ENCODE measurements at regions not wholly inside any gene's neighbourhood (a gene's known extent, or its start where the extent isn't known, plus 50 kb on each side); places are given as distances from the start of the nearest gene placed in this dataset.

GRCh38 chr9:31820426-31820825 lies 564.0 kb upstream of the ACO1 start:
- no peak overlapping the region for H3K4me3 ChIP-seq (ENCODE audit: low read length)
- DNase-seq (ENCODE audit: low read depth), result no peak
- TF ChIP-seq CTCF (conservative IDR thresholded peaks at IDR 0.05; ENCODE audit: low read length), result no peak

- TF ChIP-seq CTCF (conservative IDR thresholded peaks at IDR 0.05; ENCODE audit: low read length), result no peak
- no peak overlapping the region for H3K4me3 ChIP-seq (ENCODE audit: low read length)
- no peak for DNase-seq (ENCODE audit: low read depth)
Observed at GRCh38 chr9:31821583-31821982, 562.9 kb upstream of the ACO1 start.

GRCh38 chr9:31823365-31823764 lies 561.1 kb upstream of the ACO1 start:
- DNase-seq (ENCODE audit: low read depth), result no peak
- no peak for TF ChIP-seq CTCF (conservative IDR thresholded peaks at IDR 0.05; ENCODE audit: low read length)
- H3K4me3 ChIP-seq (ENCODE audit: low read length), result no peak overlapping the region

GRCh38 chr9:31824860-31825259 lies 559.6 kb upstream of the ACO1 start:
- TF ChIP-seq CTCF (conservative IDR thresholded peaks at IDR 0.05; ENCODE audit: low read length), result no peak
- no peak for DNase-seq (ENCODE audit: low read depth)
- no peak overlapping the region for H3K4me3 ChIP-seq (ENCODE audit: low read length)

GRCh38 chr9:31837211-31837610 lies 547.2 kb upstream of the ACO1 start:
- DNase-seq (ENCODE audit: low read depth), result no peak
- H3K4me3 ChIP-seq (ENCODE audit: low read length), result no peak overlapping the region
- TF ChIP-seq CTCF (conservative IDR thresholded peaks at IDR 0.05; ENCODE audit: low read length), result no peak

- no peak for TF ChIP-seq CTCF (conservative IDR thresholded peaks at IDR 0.05; ENCODE audit: low read length)
- no peak overlapping the region for H3K4me3 ChIP-seq (ENCODE audit: low read length)
- DNase-seq (ENCODE audit: low read depth), result no peak
Observed at GRCh38 chr9:31839273-31839672, 545.2 kb upstream of the ACO1 start.

GRCh38 chr9:31840702-31841101 lies 543.7 kb upstream of the ACO1 start:
- DNase-seq (ENCODE audit: low read depth), result no peak
- no peak overlapping the region for H3K4me3 ChIP-seq (ENCODE audit: low read length)

More at GRCh38 chr9:31840702-31841101, 543.7 kb upstream of the ACO1 start:
- TF ChIP-seq CTCF (conservative IDR thresholded peaks at IDR 0.05; ENCODE audit: low read length), result no peak

Data from AG10803 (cell line).